ENCODE measurements at regions not wholly inside any gene's neighbourhood (a gene's known extent, or its start where the extent isn't known, plus 50 kb on each side); places are given as distances from the start of the nearest gene placed in this dataset.

DNA sequence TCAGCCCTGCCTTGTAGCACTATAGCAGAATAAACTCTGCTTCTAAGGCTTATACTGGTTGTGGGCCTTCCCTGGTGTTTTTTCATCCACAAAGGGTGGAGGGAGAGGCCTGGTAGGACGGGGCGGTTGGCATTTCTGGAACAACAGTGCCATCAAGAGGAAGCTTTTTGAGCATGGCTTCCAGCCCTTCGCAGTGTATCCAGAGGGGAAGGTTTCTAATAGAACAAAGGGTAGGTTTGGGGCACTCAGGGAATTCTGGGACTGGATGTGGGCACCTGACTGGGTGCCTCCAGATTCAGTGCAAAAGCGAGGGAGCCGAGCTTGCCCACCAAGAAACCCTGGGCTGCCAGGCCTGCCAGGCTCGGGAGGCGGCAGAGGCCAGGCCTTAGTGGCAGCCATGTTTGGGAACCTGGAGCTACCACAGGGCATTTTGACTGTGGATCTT lies 229.6 kb upstream of the AGTR2 start:
- peak in 5 of 7 experiments; percentile 5 to 95 (median 63) for TF ChIP-seq CTCF (IDR thresholded peaks at IDR 0.05)
- no peak for TF ChIP-seq POLR2A (IDR thresholded peaks at IDR 0.05)
